GM19468 (cell line): ENCODE measurements at regions not wholly inside any gene's neighbourhood (a gene's known extent, or its start where the extent isn't known, plus 50 kb on each side); places are given as distances from the start of the nearest gene placed in this dataset.
"Not testable (repeated sequence)": the region's sequence is repeated elsewhere in the genome, so short reads cannot be mapped to it uniquely, and the experiment has no call there.

Source experiments
- ATAC-seq: cut with Tn5 transposase; IDR thresholded peaks from one replicate; pipeline ENCODE4 v1.9.1; 2021; ENCODE audit warnings: mild to moderate bottlenecking, moderate library complexity, moderate number of reproducible peaks; ENCODE audit not compliant: unreplicated experiment; ENCODE audit errors: extremely low read depth

DNA sequence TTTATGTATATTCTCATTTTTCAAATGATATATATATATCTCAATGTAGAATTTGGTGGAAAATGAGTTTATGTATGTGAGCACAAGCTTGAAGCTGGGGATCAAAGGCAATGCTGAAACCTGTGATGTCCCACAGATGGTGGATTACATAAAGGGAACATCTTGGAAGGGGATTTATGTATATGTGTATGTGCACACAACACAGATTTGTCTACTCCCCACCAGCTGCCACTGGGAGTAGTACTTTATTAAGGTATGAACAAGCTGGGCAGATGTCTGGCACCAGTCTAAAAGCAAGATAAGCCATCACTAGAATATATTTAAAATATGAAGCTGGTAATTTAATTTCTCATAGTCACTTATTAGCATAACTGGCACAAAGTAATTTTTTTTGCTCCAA, 895.6 kb downstream of the SLC6A15 start:
- no peak for ATAC-seq

DNA sequence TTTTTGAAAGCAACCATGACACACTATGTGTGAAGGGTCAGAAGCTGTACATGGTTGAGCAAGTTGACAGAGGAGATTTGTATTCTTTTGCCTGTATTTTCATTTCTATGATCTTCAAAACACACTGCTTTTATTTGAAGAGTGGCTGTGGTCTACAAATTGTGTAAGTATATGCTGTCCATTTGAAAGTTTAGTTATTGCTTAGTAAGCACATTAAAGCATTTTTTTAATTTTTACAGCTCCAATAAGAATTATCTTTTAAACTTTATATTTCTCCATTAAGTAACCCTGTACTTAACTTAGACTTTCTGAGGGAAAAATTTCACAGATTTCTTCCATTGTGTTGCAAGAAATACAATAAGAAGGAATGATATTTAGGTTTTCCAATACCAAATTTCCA, 915.2 kb downstream of the SLC6A15 start:
- ATAC-seq: no peak

DNA sequence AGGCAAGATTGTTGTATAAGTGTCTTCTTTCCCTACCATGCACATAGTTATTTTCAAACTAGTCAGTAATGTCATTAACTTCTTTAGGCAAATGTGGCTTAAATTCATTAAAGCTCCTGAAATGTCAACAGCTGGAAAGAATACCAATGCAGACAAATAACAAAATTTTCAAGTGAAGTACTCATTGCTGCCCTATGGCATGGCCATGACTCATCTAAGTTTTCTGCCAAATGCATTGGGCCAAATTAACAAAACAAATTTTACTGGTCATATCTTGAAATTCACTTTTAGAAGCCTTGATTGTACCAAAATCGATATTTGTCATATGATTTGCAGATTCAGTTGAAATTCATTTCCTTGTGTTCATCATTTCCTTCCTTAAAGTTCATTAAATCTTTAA, 915.9 kb downstream of the SLC6A15 start:
- no peak for ATAC-seq

DNA sequence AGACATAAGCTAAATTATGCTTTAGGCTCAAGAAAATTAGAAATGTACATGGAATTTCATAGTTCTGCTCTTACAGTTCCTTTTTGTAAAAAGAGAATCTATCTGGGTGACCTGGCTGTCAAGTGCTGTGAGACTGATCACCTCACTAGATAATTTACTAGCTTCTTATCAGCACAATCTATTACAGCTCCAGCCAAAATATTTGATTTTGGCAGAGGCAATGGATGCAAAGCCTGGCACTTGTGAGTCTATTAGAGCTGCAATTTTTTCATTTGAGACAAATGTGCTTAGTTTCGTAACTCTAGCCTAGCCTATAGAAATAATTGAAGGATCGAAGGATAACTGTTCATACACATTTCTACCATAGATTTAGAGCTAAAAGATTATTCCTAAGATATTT, 927.5 kb downstream of the SLC6A15 start:
- no peak for ATAC-seq

DNA sequence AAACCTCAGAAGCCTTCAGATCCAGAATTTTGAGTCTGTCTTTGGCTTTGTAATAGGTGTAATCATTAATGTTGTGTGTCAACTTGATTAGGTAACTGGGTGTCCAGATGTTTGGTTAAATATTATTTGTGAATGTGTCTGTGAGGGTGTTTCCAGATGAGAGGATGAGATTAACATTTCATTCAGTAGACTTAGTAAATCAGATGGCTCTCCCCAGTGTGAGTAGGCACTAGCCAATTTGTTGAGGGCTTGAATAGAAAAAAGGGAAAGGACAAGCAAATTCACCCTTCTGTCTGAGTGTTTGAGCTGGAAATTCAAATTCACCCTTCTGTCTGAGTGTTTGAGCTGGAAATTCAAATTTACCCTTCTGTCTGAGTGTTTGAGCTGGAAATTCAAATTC, 932.2 kb downstream of the SLC6A15 start:
- no peak for ATAC-seq

DNA sequence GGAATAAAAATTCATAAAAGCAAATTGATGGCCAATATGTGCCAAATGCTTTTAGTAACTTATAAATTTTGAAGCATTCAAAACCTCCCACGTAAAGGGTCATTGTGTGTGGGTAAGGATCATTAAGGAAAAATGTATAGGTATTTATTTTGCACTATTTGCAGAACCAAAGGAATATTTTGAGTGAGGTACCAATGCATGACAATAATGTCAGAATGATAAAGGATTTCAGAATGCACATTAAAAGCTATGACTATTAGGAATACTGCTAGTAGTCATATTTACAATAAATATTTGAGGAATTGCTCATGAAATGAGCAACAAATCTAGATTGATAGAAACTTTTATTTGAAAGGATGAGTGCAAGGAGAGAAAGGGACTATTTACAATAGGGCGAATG, 932.8 kb downstream of the SLC6A15 start:
- ATAC-seq: no peak

DNA sequence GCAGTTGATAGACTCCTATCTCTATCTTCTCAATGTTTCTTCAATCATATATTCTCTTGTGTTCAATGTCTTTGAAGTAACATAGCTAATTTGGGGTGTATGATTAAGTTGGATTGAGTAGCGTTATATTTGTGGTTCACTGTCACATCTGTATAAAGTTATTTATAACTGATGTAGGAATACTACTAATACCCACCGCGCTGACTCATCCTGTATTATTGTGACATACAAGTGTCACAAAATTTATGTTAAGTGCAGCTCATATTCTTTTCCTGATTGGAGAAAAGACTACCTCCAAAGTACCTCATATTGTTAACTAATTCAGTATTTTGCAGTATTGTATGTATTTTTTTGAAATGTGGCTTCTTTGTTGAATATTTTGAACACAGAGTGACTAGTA, 940.8 kb downstream of the SLC6A15 start:
- no peak for ATAC-seq

DNA sequence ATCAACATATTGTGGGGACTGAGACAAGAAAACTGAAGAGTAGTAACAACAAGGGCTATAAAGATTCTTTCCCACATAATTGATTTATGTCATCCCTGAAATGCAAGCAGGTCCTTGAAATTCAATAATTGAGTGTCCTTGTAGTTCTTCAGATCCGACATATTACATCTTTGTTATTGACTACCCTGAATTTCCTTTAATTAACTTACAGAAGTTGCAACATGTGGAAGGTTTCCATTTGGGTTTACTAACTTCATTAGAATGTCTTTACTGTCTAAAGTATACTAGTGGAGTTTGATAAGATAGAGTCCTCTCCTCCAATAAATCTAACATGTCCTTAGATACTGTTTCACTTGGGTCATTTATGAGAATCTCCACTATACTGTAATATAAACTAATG, 951.8 kb downstream of the SLC6A15 start:
- ATAC-seq: no peak

DNA sequence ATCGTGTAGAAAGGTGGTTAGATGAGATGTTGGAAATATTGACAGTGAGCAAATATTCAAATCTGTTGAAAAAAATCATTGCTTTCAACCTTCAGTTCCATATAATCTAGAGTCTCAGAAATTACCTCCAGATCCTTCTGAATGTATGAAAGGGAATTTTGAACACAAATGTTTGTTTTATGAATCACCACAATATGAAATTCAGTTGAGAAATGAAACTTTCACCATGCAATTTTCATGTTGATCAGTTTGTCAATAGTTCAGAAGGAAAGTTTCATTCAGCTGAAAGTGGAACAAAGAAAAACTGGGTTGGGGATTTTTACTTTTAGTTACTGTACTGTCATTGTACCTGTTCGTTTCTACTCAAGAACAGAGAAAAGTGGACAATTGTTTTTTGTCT, 953.6 kb downstream of the SLC6A15 start:
- ATAC-seq: no peak

DNA sequence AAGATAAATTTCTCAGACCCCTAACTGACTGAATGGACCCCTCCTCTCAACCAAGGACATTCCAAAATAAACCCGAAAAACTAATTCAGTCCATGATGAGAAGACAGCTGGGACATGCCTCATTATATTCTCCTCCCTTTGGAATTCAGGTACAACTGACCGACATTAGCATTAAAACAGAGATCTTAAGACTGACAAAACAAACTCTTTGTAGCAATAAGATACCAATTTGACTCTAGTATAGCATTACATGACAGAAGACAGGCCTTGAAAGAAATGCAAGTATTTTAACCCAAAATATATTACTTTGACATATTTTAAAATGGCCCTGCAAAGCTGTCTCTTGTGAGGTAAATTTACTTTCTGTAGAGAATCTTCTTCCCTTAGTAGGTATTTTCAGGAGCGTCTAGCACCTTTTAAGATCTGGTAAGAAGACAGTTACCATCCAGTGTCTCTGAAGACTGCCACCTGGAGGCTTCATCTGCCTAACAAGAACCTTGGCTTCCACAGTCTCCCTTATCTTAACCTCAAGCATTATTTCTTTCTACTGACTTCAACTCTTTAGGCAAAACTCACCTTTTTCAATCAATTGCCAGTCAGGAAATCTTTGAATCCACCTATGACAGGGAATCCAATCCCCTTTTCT, 957.5 kb downstream of the SLC6A15 start:
- no peak for ATAC-seq

DNA sequence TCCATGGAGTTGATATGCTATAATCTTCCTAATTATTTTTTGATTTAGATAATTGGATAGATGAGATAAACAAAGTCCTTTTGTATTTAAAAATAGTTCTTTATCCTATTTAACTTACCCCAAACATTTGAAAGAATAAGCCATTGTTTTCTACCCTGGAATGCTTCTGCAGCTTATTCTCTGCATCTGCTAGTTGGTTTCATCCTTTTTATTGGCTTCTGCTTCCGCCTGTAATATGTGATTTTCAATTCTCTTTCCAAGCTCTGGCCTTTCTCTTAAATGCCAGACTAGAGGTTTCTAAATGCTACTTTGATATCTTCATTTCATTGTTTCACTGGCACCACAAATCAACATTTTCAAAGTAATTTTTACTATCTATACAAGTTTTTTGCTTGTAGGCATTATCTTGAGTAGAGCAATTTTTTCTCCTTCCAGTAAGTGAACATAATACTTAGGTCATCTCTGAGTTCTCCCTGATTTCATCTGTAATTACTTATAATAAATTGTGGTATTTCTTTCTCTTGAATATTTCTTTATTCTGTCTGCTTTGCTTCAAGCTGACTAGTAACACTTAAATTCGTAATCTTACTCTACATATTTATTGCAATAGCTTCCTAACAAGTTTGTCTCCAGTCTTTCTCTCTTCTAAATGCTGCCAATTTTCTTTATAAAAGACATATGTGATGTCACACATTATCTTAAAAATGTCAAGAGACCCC, 958.4 kb downstream of the SLC6A15 start:
- no peak for ATAC-seq

DNA sequence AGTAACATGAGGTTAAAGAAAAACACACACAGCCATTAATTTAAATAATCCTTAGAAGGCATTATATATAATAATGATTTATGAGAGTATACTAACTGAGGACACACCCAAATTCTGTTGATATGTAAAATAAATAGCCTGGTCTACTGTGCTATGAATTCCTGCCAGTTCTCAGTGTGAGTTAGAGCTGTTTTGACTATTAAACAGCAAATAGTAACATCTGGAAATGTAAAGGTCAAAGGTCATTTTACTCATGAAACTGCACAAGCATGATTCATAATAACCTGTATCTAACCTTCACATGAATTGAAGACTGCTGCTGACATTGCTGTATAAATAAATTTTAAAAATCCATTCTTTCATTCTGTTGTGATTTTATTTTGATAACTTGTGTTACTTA, 966.7 kb downstream of the SLC6A15 start:
- ATAC-seq: no peak

DNA sequence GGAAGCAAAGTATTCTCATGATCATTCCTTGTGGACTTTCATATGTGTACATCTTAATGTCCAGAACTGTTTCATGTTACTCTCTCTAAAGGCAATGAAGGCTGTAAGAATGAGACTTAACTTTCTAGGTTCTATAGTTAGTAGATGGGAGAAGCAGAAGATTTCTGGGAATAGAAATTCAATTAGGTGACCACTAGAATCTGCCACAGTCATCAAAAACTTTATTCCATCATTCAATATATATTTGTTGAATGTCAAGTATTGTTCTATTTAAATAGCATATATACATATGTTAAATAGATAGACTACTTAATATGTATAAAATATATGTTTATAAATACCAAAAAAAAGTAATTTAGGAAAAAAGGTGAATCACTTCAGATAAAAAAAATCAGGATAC, 972.9 kb downstream of the SLC6A15 start:
- ATAC-seq: no peak

DNA sequence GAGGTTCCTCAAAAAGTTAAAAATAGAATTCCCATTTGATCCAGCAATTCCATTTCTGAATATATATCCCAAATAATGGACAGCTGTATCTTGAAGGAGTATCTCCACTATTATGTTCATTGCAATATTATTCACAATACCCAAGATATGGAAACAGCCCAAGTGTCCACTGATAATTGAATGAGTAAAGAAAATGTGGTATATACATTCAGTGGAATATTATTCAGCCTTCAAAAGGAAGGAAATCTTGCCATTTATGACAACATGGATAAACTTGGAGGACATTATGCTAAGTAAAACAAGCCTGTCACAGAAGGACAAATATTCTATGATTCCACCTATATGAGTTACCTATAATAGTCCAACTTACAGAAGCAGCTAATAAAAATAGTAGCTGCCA, 979.0 kb downstream of the SLC6A15 start:
- no peak for ATAC-seq

DNA sequence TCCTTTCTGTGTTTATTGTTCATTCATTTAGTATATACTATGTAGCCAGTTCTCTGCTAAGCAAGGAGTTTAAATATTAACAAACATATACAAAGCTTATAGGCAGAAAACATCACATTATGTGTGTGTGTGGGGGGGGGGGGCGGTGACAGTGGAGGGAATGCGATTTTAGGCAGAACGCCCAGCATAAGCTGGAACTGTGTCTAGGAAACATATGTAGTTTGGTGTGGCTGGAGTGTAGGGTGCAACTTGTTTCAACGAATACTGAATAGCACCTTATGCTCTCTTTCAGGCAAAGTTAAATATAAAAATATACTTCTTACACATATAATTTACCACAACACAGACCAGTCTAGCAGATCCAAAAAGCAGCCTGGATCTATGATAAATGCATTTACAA, 980.6 kb downstream of the SLC6A15 start:
- no peak for ATAC-seq

DNA sequence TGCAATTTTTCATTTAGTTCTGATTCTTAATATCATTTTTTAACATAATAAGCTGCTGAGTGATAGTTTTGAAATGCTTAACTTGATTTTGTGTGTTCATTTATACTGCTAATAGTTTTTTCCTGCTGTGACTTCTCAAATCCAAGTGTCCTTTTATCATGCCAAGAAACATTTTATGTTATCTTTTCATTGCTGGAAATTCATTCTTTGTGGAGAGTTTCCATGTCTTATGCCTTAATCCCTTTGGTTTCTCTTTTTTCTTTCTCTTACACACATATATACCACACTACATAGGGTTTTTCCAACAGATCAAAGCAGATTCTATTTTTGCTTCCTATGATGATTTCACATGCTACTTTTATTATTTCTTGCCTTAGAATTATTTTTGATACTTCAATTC, 981.1 kb downstream of the SLC6A15 start:
- no peak for ATAC-seq

DNA sequence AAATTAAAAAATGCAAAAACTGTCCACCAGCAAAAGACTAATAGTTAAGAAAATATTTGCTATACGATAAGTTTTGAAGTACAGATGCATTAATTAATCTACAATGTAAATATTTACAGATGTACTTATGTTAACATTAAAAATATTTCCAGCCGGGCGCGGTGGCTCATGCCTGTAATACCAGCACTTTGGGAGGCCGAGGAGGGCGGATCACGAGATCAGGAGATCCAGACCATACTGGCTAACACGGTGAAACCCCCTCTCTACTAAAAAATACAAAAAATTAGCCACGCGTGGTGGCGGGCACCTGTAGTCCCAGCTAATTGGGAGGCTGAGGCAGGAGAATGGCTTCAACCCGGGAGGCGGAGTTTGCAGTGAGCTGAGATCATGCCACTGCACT, 982.8 kb downstream of the SLC6A15 start:
- not testable (repeated sequence) for ATAC-seq

DNA sequence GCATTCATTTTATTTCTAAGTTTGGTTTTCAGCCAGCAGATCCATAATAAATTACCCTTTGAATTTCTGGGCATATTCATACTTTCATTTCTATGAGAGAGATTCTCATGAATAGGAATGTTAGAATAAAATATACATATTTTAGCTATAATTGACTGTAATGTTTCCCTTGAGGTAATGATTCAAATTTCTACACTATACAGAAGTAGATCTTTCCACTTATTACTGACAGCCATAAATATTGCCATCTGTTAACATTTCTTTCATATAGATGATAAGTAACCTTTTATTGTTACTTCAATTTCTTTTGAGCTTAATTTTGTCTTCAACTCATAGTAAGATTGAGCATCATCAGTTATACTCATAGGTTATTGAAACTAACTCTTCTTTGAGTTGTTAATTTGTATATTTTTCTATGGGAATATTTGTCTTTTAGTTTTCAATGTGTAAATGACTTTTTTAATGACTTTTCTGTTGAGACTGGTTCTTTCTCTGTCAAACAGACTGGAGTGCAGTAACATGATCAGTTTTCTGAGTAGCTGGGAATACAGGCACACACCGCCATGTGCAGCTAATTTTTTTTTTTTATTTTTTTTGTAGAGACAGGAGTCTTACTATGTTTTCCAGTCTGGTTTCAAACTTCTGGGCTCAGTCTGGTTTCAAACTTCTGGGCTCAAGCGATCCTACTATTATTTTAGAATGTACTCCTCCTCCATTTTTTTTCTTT, 991.6 kb downstream of the SLC6A15 start:
- ATAC-seq: no peak

DNA sequence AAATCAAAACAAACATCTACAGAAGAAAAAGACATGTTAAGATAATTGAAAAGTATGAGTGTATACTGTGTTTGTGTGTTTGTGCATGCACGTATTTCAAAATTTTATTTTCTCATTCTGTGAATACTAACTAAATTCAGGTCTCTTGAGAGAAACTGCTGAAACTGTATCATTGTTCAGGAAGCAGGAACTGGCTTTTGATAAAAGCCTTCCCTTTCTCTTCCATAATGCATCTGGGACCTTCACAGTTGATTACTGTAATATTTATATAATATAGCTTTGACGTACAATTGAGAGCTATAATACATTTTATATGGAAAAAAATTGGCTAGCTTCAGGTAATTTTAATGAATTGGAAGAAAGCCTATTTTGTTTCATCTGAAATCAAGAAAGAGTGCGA, 993.5 kb downstream of the SLC6A15 start:
- ATAC-seq: no peak

DNA sequence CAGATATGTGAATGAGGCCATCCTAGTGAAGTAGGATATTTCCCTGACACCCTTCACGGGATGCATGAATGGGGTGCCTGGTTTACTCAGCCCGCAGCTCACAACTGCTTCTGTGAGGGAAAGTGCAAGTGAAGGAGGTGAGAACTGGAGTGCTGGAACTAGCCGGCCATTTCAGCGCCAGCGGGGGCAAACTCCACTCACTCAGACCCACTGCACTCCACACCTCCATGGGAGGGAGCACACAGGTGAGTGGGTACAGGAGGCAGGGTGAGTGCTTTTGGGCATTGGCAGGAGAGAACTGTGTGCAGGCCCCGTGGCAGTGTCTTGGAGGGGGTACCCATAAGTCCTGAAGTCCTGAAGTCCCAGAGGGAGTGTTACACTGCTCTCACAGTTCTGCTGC, 1008.4 kb downstream of the SLC6A15 start:
- ATAC-seq: no peak

DNA sequence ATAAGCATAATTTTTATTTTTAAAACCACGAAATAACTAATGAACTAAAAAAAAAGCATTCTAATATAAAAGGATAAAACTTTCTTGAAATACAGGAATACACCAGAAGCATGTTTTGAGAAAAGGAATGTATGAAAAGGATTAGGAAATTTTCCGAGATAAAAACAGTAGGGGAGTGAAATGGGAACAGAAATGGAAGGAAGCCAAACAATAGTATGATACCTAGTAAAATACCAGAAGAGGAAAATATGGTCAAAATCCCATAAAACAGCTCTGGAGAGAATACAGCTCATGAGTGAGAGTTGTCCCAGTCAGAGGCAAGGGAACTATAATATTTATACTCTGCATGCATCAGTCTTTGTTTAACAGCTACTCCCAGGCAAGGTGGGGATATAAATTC, 1016.2 kb downstream of the SLC6A15 start:
- ATAC-seq: no peak

DNA sequence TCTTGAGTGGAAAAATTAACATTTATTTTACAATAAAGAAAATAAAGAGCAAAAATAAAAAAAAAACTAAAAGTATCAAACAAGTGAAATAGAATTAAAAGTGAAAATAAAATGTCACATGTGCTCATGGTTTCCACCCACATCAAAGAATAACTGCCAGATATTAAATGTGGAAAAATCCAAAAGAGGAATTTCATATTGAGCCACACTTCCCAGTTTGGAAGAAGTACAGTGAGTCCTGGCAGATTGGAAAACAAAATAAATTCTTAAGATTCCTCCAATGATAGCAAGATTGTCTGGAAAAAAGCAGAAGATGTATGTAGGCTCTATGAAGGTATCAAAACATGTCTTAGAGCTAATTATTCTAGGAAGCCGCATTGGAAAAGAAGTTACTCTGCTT, 1019.5 kb downstream of the SLC6A15 start:
- ATAC-seq: no peak
